ENCODE measurements at regions not wholly inside any gene's neighbourhood (a gene's known extent, or its start where the extent isn't known, plus 50 kb on each side); places are given as distances from the start of the nearest gene placed in this dataset.

- in situ Hi-C loops (cut with HindIII; ENCODE audit: low pct_unique_long_range_greater_than_20kb, low sequenced_read_pairs), result no loop called here
Measured at GRCh38 chr1:29953961-29954360, 717.6 kb downstream of the PTPRU start.

GRCh38 chr1:29949676-29950075 lies 713.4 kb downstream of the PTPRU start:
- in situ Hi-C loops (cut with HindIII; ENCODE audit: low pct_unique_long_range_greater_than_20kb, low sequenced_read_pairs), result no loop called here
- no peak for DNase-seq (ENCODE audit: low read depth)

More at GRCh38 chr1:29953961-29954360, 717.6 kb downstream of the PTPRU start:
- no peak for DNase-seq (ENCODE audit: low read depth)

GRCh38 chr1:29948581-29948980 lies 712.3 kb downstream of the PTPRU start:
- DNase-seq (ENCODE audit: low read depth), result no peak
- in situ Hi-C loops (cut with HindIII; ENCODE audit: low pct_unique_long_range_greater_than_20kb, low sequenced_read_pairs), result no loop called here

GRCh38 chr1:29946057-29946456 lies 709.7 kb downstream of the PTPRU start:
- no peak for DNase-seq (ENCODE audit: low read depth)
- in situ Hi-C loops (cut with HindIII; ENCODE audit: low pct_unique_long_range_greater_than_20kb, low sequenced_read_pairs), result no loop called here

- DNase-seq (ENCODE audit: low read depth), result no peak
- in situ Hi-C loops (cut with HindIII; ENCODE audit: low pct_unique_long_range_greater_than_20kb, low sequenced_read_pairs), result no loop called here
Measured at GRCh38 chr1:29945426-29945825, 709.1 kb downstream of the PTPRU start.

- DNase-seq (ENCODE audit: low read depth), result no peak
- in situ Hi-C loops (cut with HindIII; ENCODE audit: low pct_unique_long_range_greater_than_20kb, low sequenced_read_pairs), result no loop called here
Measured at GRCh38 chr1:29944253-29944905, 708.1 kb downstream of the PTPRU start.

- no peak for DNase-seq (ENCODE audit: low read depth)
Measured at GRCh38 chr1:29943034-29943433, 706.7 kb downstream of the PTPRU start.

GRCh38 chr1:29939079-29939478 lies 702.8 kb downstream of the PTPRU start:
- in situ Hi-C loops (cut with HindIII; ENCODE audit: low pct_unique_long_range_greater_than_20kb, low sequenced_read_pairs), result no loop called here
- no peak for DNase-seq (ENCODE audit: low read depth)

More at GRCh38 chr1:29943034-29943433, 706.7 kb downstream of the PTPRU start:
- in situ Hi-C loops (cut with HindIII; ENCODE audit: low pct_unique_long_range_greater_than_20kb, low sequenced_read_pairs), result no loop called here

- in situ Hi-C loops (cut with HindIII; ENCODE audit: low pct_unique_long_range_greater_than_20kb, low sequenced_read_pairs), result no loop called here
Measured at GRCh38 chr1:29937356-29937755, 701.0 kb downstream of the PTPRU start.

GRCh38 chr1:29936031-29936544 lies 699.8 kb downstream of the PTPRU start:
- in situ Hi-C loops (cut with HindIII; ENCODE audit: low pct_unique_long_range_greater_than_20kb, low sequenced_read_pairs), result no loop called here

More at GRCh38 chr1:29937356-29937755, 701.0 kb downstream of the PTPRU start:
- no peak for DNase-seq (ENCODE audit: low read depth)

GRCh38 chr1:29934255-29934772 lies 698.0 kb downstream of the PTPRU start:
- in situ Hi-C loops (cut with HindIII; ENCODE audit: low pct_unique_long_range_greater_than_20kb, low sequenced_read_pairs), result no loop called here

More at GRCh38 chr1:29936031-29936544, 699.8 kb downstream of the PTPRU start:
- no peak for DNase-seq (ENCODE audit: low read depth)

GRCh38 chr1:29933067-29933466 lies 696.7 kb downstream of the PTPRU start:
- DNase-seq (ENCODE audit: low read depth), result no peak
- in situ Hi-C loops (cut with HindIII; ENCODE audit: low pct_unique_long_range_greater_than_20kb, low sequenced_read_pairs), result no loop called here

More at GRCh38 chr1:29934255-29934772, 698.0 kb downstream of the PTPRU start:
- DNase-seq (ENCODE audit: low read depth), result no peak

GRCh38 chr1:29932626-29933025 lies 696.3 kb downstream of the PTPRU start:
- in situ Hi-C loops (cut with HindIII; ENCODE audit: low pct_unique_long_range_greater_than_20kb, low sequenced_read_pairs), result no loop called here
- no peak for DNase-seq (ENCODE audit: low read depth)

- no peak for DNase-seq (ENCODE audit: low read depth)
- in situ Hi-C loops (cut with HindIII; ENCODE audit: low pct_unique_long_range_greater_than_20kb, low sequenced_read_pairs), result no loop called here
Measured at GRCh38 chr1:29931477-29932175, 695.3 kb downstream of the PTPRU start.

GRCh38 chr1:29925058-29925457 lies 688.7 kb downstream of the PTPRU start:
- in situ Hi-C loops (cut with HindIII; ENCODE audit: low pct_unique_long_range_greater_than_20kb, low sequenced_read_pairs), result no loop called here
- DNase-seq (ENCODE audit: low read depth), result no peak

GRCh38 chr1:29924017-29924431 lies 687.7 kb downstream of the PTPRU start:
- no peak for DNase-seq (ENCODE audit: low read depth)
- in situ Hi-C loops (cut with HindIII; ENCODE audit: low pct_unique_long_range_greater_than_20kb, low sequenced_read_pairs), result no loop called here

- in situ Hi-C loops (cut with HindIII; ENCODE audit: low pct_unique_long_range_greater_than_20kb, low sequenced_read_pairs), result no loop called here
- no peak for DNase-seq (ENCODE audit: low read depth)
Measured at GRCh38 chr1:29921741-29922140, 685.4 kb downstream of the PTPRU start.

GRCh38 chr1:29920784-29921183 lies 684.5 kb downstream of the PTPRU start:
- in situ Hi-C loops (cut with HindIII; ENCODE audit: low pct_unique_long_range_greater_than_20kb, low sequenced_read_pairs), result no loop called here
- DNase-seq (ENCODE audit: low read depth), result no peak

- DNase-seq (ENCODE audit: low read depth), result no peak
- in situ Hi-C loops (cut with HindIII; ENCODE audit: low pct_unique_long_range_greater_than_20kb, low sequenced_read_pairs), result no loop called here
Measured at GRCh38 chr1:29920316-29920715, 684.0 kb downstream of the PTPRU start.
